Spinal cord (tissue), 9 donors: ENCODE measurements at regions not wholly inside any gene's neighbourhood (a gene's known extent, or its start where the extent isn't known, plus 50 kb on each side); places are given as distances from the start of the nearest gene placed in this dataset.
A peak's percentile ranks its signal among the peaks of the same experiment; 100 is the strongest.

Experiments used
- DNase-seq, 6 donors: peaks; one replicate each; pipeline versions ENCODE4 v3.0.0 to v3.0.0-alpha.2; 2013 to 2015; ENCODE audit warnings: low spot score in 6 of 6, low read depth in 4 of 6
- H3K27ac ChIP-seq: one replicate; pipeline ENCODE4 v1.5.1; 2013; ENCODE audit warnings: low read depth, low read length, control low read depth
- H3K27me3 ChIP-seq: one replicate; pipeline ENCODE4 v1.6.1; 2013; ENCODE audit warnings: low read length; ENCODE audit not compliant: control insufficient read depth, insufficient read depth
- H3K36me3 ChIP-seq: one replicate; pipeline ENCODE4 v1.6.1; 2013; ENCODE audit warnings: low read length; ENCODE audit not compliant: control insufficient read depth, insufficient read depth
- H3K4me1 ChIP-seq: one replicate; pipeline ENCODE4 v1.6.1; 2013; ENCODE audit warnings: low read length; ENCODE audit not compliant: control insufficient read depth, insufficient read depth
- H3K4me3 ChIP-seq: one replicate; pipeline ENCODE4 v1.5.1; 2013; ENCODE audit warnings: low read depth, low read length, control low read depth
- H3K9me3 ChIP-seq: one replicate; pipeline ENCODE4 v1.6.1; 2013; ENCODE audit warnings: low read length; ENCODE audit not compliant: control insufficient read depth, insufficient read depth
- WGBS: methylation state at CpG from one replicate; pipeline ENCODE4 v1.1.5; 2013; ENCODE audit warnings: missing lambda C conversion rate; ENCODE audit not compliant: insufficient coverage; 5-methylcytosine and 5-hydroxymethylcytosine counted together
- donor health status: healthy.

GRCh38 chr5:5764246-5764645 lies 341.8 kb downstream of the ICE1 start:
- Histone ChIP-seq H3K4me3 (no peak overlapping the region), H3K9me3 (no peaks in the 10 kb centered on the region), H3K27ac (no peak overlapping the region), H3K4me1 (peaks cover 8% of the 10 kb centered on the region), H3K36me3 (no peaks in the 10 kb centered on the region), H3K27me3 (no peaks in the 10 kb centered on the region)
- no peak for DNase-seq
- WGBS: 100% methylated on average over 1 of the region's 4 CpGs

GRCh38 chr5:5756762-5757161 lies 334.3 kb downstream of the ICE1 start:
- Histone ChIP-seq H3K4me1 (no peaks in the 10 kb centered on the region), H3K27ac (no peak overlapping the region), H3K27me3 (no peaks in the 10 kb centered on the region), H3K4me3 (no peak overlapping the region), H3K9me3 (no peaks in the 10 kb centered on the region), H3K36me3 (no peaks in the 10 kb centered on the region)
- DNase-seq: no peak
- WGBS: 79% methylated on average over 2 of the region's 2 CpGs

- H3K4me3 ChIP-seq: no peak overlapping the region
- H3K9me3 ChIP-seq: no peaks in the 10 kb centered on the region
- 86% methylated on average over 1 of the region's 2 CpGs for WGBS
- DNase-seq: no peak
- no peak overlapping the region for H3K27ac ChIP-seq
- H3K36me3 ChIP-seq: no peaks in the 10 kb centered on the region
- H3K27me3 ChIP-seq: no peaks in the 10 kb centered on the region
- H3K4me1 ChIP-seq: no peaks in the 10 kb centered on the region
These were observed 333.4 kb downstream of the ICE1 start for GRCh38 chr5:5755888-5756287.

DNA sequence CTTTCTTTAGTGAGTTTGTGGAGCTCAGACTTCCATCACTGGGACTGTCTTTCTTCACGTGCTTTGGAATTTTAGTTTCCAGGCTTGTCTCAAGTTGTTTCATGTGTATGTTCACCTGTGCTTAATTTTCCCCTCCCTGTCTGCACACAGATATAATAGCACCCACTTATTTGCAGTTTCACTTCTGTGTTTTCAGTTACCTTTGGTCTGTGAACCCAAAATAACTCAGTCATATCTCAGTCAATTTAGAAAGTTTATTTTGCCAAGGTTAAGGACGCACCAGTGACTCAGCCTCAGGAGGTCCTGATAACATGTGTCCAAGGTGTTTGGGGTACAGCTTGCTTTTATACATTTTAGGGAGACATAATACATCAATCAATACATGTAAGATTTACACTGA lies 330.4 kb downstream of the ICE1 start:
- Histone ChIP-seq H3K27me3 (no peaks in the 10 kb centered on the region), H3K9me3 (no peaks in the 10 kb centered on the region), H3K36me3 (no peaks in the 10 kb centered on the region), H3K4me1 (no peaks in the 10 kb centered on the region), H3K27ac (no peak overlapping the region), H3K4me3 (no peak overlapping the region)
- WGBS: no CpG with 5 or more reads among the region's 2 CpGs
- DNase-seq: no peak

- Histone ChIP-seq H3K4me3 (no peak overlapping the region), H3K4me1 (no peaks in the 10 kb centered on the region), H3K9me3 (no peaks in the 10 kb centered on the region), H3K27ac (no peak overlapping the region), H3K27me3 (no peaks in the 10 kb centered on the region), H3K36me3 (no peaks in the 10 kb centered on the region)
- 85% methylated on average over 3 of the region's 7 CpGs for WGBS
- DNase-seq: peak in 1 of 6 donors; percentile 44
These were observed 329.5 kb downstream of the ICE1 start for GRCh38 chr5:5751987-5752386.

DNA sequence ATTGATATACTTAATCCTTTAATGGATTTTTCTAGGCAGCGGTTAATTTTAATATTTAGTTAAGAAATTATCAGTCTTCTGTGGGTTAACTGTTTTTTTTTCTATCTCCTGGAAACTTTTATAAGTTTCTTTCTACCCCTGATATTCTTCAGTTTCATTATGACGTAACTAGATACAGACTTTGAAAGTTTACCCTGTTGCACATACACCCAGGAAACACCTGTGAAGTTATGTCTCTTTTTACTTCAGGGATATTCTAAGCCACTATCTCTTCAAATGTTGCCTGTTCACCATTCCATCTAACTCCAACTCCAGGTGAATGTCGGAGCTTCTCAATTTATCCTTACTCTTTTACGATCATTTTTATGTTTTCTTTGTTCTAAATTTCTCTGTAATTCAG lies 329.0 kb downstream of the ICE1 start:
- no CpG with 5 or more reads among the region's 4 CpGs for WGBS

GRCh38 chr5:5741418-5741817 lies 318.9 kb downstream of the ICE1 start:
- Histone ChIP-seq H3K9me3 (peaks cover 8% of the 10 kb centered on the region), H3K27me3 (no peaks in the 10 kb centered on the region), H3K4me3 (no peak overlapping the region), H3K4me1 (no peaks in the 10 kb centered on the region), H3K27ac (no peak overlapping the region), H3K36me3 (no peaks in the 10 kb centered on the region)
- DNase-seq: no peak

More for the DNA sequence above, 329.0 kb downstream of the ICE1 start:
- no peaks in the 10 kb centered on the region for H3K36me3 ChIP-seq
- DNase-seq: no peak
- no peak overlapping the region for H3K27ac ChIP-seq
- H3K9me3 ChIP-seq: no peaks in the 10 kb centered on the region
- no peaks in the 10 kb centered on the region for H3K4me1 ChIP-seq
- no peaks in the 10 kb centered on the region for H3K27me3 ChIP-seq
- no peak overlapping the region for H3K4me3 ChIP-seq

DNA sequence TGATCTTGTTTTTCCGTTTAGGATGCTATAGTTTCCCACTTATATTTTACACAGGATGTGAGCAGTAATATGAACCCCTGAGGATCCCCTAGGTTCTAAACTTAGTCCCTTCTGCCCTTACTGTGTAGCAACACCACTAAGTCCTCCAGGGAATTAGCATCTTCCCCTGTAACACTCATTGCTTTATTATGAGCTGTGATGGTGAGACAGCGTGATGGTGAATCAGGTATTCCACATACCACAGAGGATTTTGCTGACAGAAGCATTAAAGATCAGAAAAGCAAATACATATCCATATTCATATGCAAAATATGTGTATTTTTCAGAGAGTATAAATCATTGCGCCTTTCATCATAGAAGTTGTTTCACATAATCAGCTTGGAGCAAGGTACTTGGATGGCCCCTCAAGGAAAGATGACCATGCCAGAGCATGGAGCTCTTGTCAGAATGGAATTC lies 317.0 kb downstream of the ICE1 start:
- Histone ChIP-seq H3K4me3 (no peak overlapping the region), H3K4me1 (no peaks in the 10 kb centered on the region), H3K9me3 (no peaks in the 10 kb centered on the region), H3K27ac (no peak overlapping the region), H3K27me3 (no peaks in the 10 kb centered on the region), H3K36me3 (no peaks in the 10 kb centered on the region)
- no CpG with 5 or more reads among the region's 3 CpGs for WGBS
- no peak for DNase-seq

DNA sequence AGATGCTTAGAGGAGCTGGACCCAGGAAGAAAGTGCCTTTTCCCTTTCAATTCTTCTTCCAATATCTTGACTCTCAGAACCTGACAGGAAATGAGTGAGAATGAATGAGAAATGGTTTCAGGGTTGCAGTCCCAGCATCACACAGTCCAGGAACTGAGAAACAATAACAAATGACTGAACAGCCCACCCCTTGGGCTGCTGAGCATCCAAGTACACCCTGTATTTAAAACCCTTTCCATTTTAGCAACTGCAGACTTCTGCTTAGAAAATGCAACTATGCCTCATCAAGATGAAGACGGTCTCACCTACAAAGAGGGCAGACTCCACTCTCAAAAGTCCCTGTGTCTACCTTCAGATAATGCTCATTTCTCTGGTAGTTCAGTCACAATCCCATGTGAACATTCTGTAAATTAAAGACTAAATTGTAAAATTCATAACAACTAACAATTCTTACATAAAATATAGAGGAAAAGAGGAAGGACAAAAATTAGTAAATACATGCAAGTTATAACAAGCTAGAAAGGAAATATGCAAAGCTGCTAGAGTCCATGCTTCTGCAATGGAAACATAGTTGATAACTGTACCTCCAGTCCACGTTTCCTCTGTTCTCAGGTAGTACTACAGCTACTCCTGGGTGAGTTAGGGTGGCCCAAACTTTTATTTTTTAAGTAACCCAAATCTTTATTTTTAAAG lies 316.5 kb downstream of the ICE1 start:
- WGBS: no CpG with 5 or more reads among the region's 2 CpGs
- Histone ChIP-seq H3K27ac (no peak overlapping the region), H3K9me3 (no peaks in the 10 kb centered on the region), H3K27me3 (no peaks in the 10 kb centered on the region), H3K4me3 (no peak overlapping the region), H3K36me3 (no peaks in the 10 kb centered on the region), H3K4me1 (no peaks in the 10 kb centered on the region)
- no peak for DNase-seq

DNA sequence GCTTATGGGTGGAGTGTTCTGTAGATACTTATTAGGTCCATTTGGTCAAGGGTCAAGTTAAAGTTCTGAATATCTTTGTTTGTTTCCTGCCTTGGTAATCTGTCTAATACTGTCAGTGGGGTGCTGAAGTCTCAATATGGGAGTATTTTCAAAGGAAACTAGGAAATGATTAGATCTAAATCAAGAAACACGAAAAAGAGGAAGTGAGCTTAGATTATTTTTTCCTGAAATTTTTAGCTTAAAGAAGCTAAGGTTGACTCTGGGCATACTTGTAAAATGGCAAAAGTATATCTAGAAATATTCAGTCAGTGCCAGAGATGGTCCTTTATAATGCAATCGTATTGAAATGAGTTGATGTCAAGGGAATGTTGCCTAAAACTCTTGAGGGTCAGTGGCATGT lies 313.5 kb downstream of the ICE1 start:
- WGBS: 94% methylated on average over 2 of the region's 2 CpGs
- no peaks in the 10 kb centered on the region for H3K27me3 ChIP-seq
- DNase-seq: no peak
- H3K4me3 ChIP-seq: no peak overlapping the region
- no peaks in the 10 kb centered on the region for H3K36me3 ChIP-seq
- H3K4me1 ChIP-seq: no peaks in the 10 kb centered on the region
- H3K9me3 ChIP-seq: no peaks in the 10 kb centered on the region
- H3K27ac ChIP-seq: no peak overlapping the region
